H1 (cell line): ENCODE measurements at regions not wholly inside any gene's neighbourhood (a gene's known extent, or its start where the extent isn't known, plus 50 kb on each side); places are given as distances from the start of the nearest gene placed in this dataset.

ENCODE experiments used
- ASH2L ChIP-seq: fragments of 200-600, 300-600 bp; sonication (generic); IDR thresholded peaks from one replicate; pipeline ENCODE4 v1.7.1; 2017; ENCODE audit warnings: low read length
- CTCF ChIP-seq, 3 experiments: IDR thresholded peaks; 1 replicate in 2 of 3; 2 replicates in 1 of 3; pipeline versions ENCODE4 v1.5.1 to v1.6.1; 2011; ENCODE audit warnings: low read length in 3 of 3, mild to moderate bottlenecking in 3 of 3, inconsistent platforms in 2 of 3, low read depth in 1 of 3, moderate library complexity in 1 of 3; ENCODE audit not compliant: insufficient read depth in 1 of 3; ENCODE audit errors: control extremely low read depth in 1 of 3
- EGR1 ChIP-seq: IDR thresholded peaks from 2 replicates; pipeline ENCODE4 v1.6.1; 2011; ENCODE audit warnings: low read depth, low read length, borderline replicate concordance
- EP300 ChIP-seq, 2 experiments: IDR thresholded peaks; 1 replicate in 1 of 2; 2 replicates in 1 of 2; pipeline ENCODE4 v1.6.1; 2011 to 2012; ENCODE audit warnings: low read depth in 2 of 2, low read length in 2 of 2, mild to moderate bottlenecking in 2 of 2, borderline replicate concordance in 1 of 2, inconsistent platforms in 1 of 2, moderate library complexity in 1 of 2
- HDAC6 ChIP-seq: IDR thresholded peaks from one replicate; pipeline ENCODE4 v1.7.1; 2012; ENCODE audit warnings: low read depth, mild to moderate bottlenecking, inconsistent platforms, low read length, moderate library complexity
- JUND ChIP-seq: IDR thresholded peaks from 2 replicates; pipeline ENCODE4 v1.6.1; 2011; ENCODE audit warnings: mild to moderate bottlenecking, improper control_type of control experiment, low read length
- KDM4A ChIP-seq: IDR thresholded peaks from one replicate; pipeline ENCODE4 v1.7.1; 2012; ENCODE audit warnings: low read depth, mild to moderate bottlenecking, moderate library complexity, low read length, inconsistent platforms; ENCODE audit not compliant: severe bottlenecking
- POLR2AphosphoS5 ChIP-seq: IDR thresholded peaks from 2 replicates; pipeline ENCODE4 v1.6.1; 2011; ENCODE audit warnings: low read depth, low read length
- RFX5 ChIP-seq: IDR thresholded peaks from 2 replicates; pipeline ENCODE4 v1.6.1; 2011; ENCODE audit warnings: low read depth, low read length, improper control_type of control experiment, borderline replicate concordance

GRCh38 chr7:114317450-114318098, 97.0 kb upstream of the FOXP2 start (continued):
- TF ChIP-seq JUND = 0 out of 2 replicates have a peak, but pooled peaks have one; percentile 19
- no peak for TF ChIP-seq RFX5
- no peak for TF ChIP-seq POLR2AphosphoS5
- no peak for TF ChIP-seq EGR1
- no peak for TF ChIP-seq ASH2L
- no peak for TF ChIP-seq KDM4A
- no peak for TF ChIP-seq HDAC6
- no peak for TF ChIP-seq EP300 (IDR thresholded peaks at IDR 0.05; ENCODE audit: borderline replicate concordance in 1 of 2, low read depth in 2 of 2, low read length in 2 of 2)
- no peak for TF ChIP-seq CTCF (IDR thresholded peaks at IDR 0.05; ENCODE audit: control extremely low read depth in 1 of 3, insufficient read depth in 1 of 3, low read depth in 1 of 3, low read length in 3 of 3)
